Fibroblast of lung (primary cell): ENCODE measurements at regions not wholly inside any gene's neighbourhood (a gene's known extent, or its start where the extent isn't known, plus 50 kb on each side); places are given as distances from the start of the nearest gene placed in this dataset.

Experiments
- DNase-seq, 2 donors: peaks; one replicate each; pipeline versions ENCODE4 v3.0.0 to v3.0.0-alpha.2; 2010; ENCODE audit warnings: low read depth in 2 of 2
- H2AFZ ChIP-seq: 2 replicates; pipeline ENCODE4 v1.5.1; 2012; ENCODE audit warnings: low read length, control low read depth, inconsistent platforms
- H3K27ac ChIP-seq: 2 replicates; pipeline ENCODE4 v1.5.1; 2011; ENCODE audit warnings: low read length, control low read depth; ENCODE audit not compliant: insufficient read depth
- H3K27me3 ChIP-seq: 2 replicates; pipeline ENCODE4 v1.5.1; 2011; ENCODE audit warnings: mild to moderate bottlenecking, low read length; ENCODE audit not compliant: control insufficient read depth, insufficient read depth
- H3K36me3 ChIP-seq: 2 replicates; pipeline ENCODE4 v1.5.1; 2011; ENCODE audit warnings: low read length; ENCODE audit not compliant: control insufficient read depth, insufficient read depth
- H3K4me1 ChIP-seq: 2 replicates; pipeline ENCODE4 v1.5.1; 2011; ENCODE audit warnings: low read length; ENCODE audit not compliant: control insufficient read depth, insufficient read depth; ENCODE audit errors: extremely low read depth
- H3K4me2 ChIP-seq: 2 replicates; pipeline ENCODE4 v1.5.1; 2011; ENCODE audit warnings: low read length, control low read depth; ENCODE audit not compliant: insufficient read depth; ENCODE audit errors: extremely low read depth
- H3K4me3 ChIP-seq, 4 experiments: fragments of 200-600 bp in 1 of 4; sonication (generic) in 1 of 4; replicated peaks in 1 of 4; 2 replicates each; pipeline ENCODE4 v1.5.1; 2011 to 2016; ENCODE audit warnings: low read length in 4 of 4, low read depth in 3 of 4, mild to moderate bottlenecking in 3 of 4, control low read depth in 2 of 4, inconsistent platforms in 1 of 4, mixed read lengths in 1 of 4; ENCODE audit not compliant: insufficient read depth in 1 of 4; ENCODE audit errors: control extremely low read depth in 1 of 4
- H3K79me2 ChIP-seq: 2 replicates; pipeline ENCODE4 v1.5.1; 2012; ENCODE audit warnings: mild to moderate bottlenecking, low read length, inconsistent platforms; ENCODE audit not compliant: control insufficient read depth, insufficient read depth
- H3K9ac ChIP-seq: 2 replicates; pipeline ENCODE4 v1.5.1; 2011; ENCODE audit warnings: mild to moderate bottlenecking, low read length, control low read depth; ENCODE audit not compliant: insufficient read depth
- H3K9me3 ChIP-seq: 2 replicates; pipeline ENCODE4 v1.5.1; 2012; ENCODE audit warnings: low read depth, low read length; ENCODE audit not compliant: control insufficient read depth, insufficient read depth
- H4K20me1 ChIP-seq: 2 replicates; pipeline ENCODE4 v1.5.1; 2011; ENCODE audit warnings: low read length; ENCODE audit not compliant: control insufficient read depth, insufficient read depth; ENCODE audit errors: extremely low read depth
- CTCF ChIP-seq, 2 donors: IDR thresholded peaks in 1 of 2; conservative IDR thresholded peaks in 1 of 2; 1 replicate in 1 of 2; 2 replicates in 1 of 2; pipeline ENCODE4 v1.5.1; 2011 to 2012; ENCODE audit warnings: low read length in 2 of 2, control low read depth in 1 of 2, inconsistent platforms in 1 of 2, low read depth in 1 of 2, mild to moderate bottlenecking in 1 of 2
- EZH2 ChIP-seq: IDR thresholded peaks from 2 replicates; pipeline ENCODE4 v1.5.1; 2012; ENCODE audit warnings: low read length, control low read depth, mild to moderate bottlenecking; ENCODE audit errors: missing control alignments

GRCh38 chr9:14433351-14434157 is 119.6 kb upstream of the NFIB start:
- no peaks in the 10 kb centered on the region for H3K9me3 ChIP-seq
- H3K79me2 ChIP-seq, result no peaks in the 10 kb centered on the region
- H3K4me1 ChIP-seq, result no peaks in the 10 kb centered on the region
- H3K4me3 ChIP-seq, result no peak overlapping the region
- no peaks in the 10 kb centered on the region for H4K20me1 ChIP-seq
- H3K4me2 ChIP-seq, result peak overlapping the region; percentile 69
- no peaks in the 10 kb centered on the region for H3K27me3 ChIP-seq
- H3K27ac ChIP-seq, result no peak overlapping the region
- no peaks in the 10 kb centered on the region for H3K36me3 ChIP-seq
- DNase-seq, result peak; percentile 63 to 90
- TF ChIP-seq EZH2, result no peak
- peak; percentile 16 to 36 for TF ChIP-seq CTCF (conservative IDR thresholded peaks at IDR 0.05 in 1 of 2, IDR thresholded peaks at IDR 0.05 in 1 of 2; ENCODE audit: low read depth in 1 of 2, low read length in 2 of 2)
- H2AFZ ChIP-seq, result peak overlapping the region; percentile 7
- no peak overlapping the region for H3K9ac ChIP-seq

GRCh38 chr9:14432666-14433350 is 118.9 kb upstream of the NFIB start:
- Histone ChIP-seq H3K4me3 (no peak overlapping the region), H3K36me3 (no peaks in the 10 kb centered on the region), H2AFZ (no peak overlapping the region), H3K4me2 (no peak overlapping the region), H3K27me3 (no peaks in the 10 kb centered on the region), H3K9me3 (no peaks in the 10 kb centered on the region), H3K9ac (no peak overlapping the region), H4K20me1 (no peaks in the 10 kb centered on the region), H3K27ac (no peak overlapping the region), H3K4me1 (no peaks in the 10 kb centered on the region), H3K79me2 (no peaks in the 10 kb centered on the region)
- DNase-seq, result no peak
- TF ChIP-seq CTCF (conservative IDR thresholded peaks at IDR 0.05 in 1 of 2, IDR thresholded peaks at IDR 0.05 in 1 of 2; ENCODE audit: low read depth in 1 of 2, low read length in 2 of 2) (no peak), EZH2 (no peak)

GRCh38 chr9:14428781-14429230 is 114.9 kb upstream of the NFIB start:
- peaks cover 2% of the 10 kb centered on the region for H3K27me3 ChIP-seq
- H3K4me1 ChIP-seq, result peaks cover 4% of the 10 kb centered on the region
- H4K20me1 ChIP-seq, result no peaks in the 10 kb centered on the region
- TF ChIP-seq EZH2 (no peak), CTCF (conservative IDR thresholded peaks at IDR 0.05 in 1 of 2, IDR thresholded peaks at IDR 0.05 in 1 of 2; ENCODE audit: low read depth in 1 of 2, low read length in 2 of 2) (peak; percentile 64 to 81)
- H3K79me2 ChIP-seq, result no peaks in the 10 kb centered on the region
- no peaks in the 10 kb centered on the region for H3K36me3 ChIP-seq
- H2AFZ ChIP-seq, result no peak overlapping the region
- no peaks in the 10 kb centered on the region for H3K9me3 ChIP-seq
- no peak overlapping the region for H3K4me2 ChIP-seq
- H3K4me3 ChIP-seq, result no peak overlapping the region
- H3K27ac ChIP-seq, result no peak overlapping the region
- DNase-seq, result peak; percentile 60 to 84
- no peak overlapping the region for H3K9ac ChIP-seq
